ENCODE measurements at regions not wholly inside any gene's neighbourhood (a gene's known extent, or its start where the extent isn't known, plus 50 kb on each side); places are given as distances from the start of the nearest gene placed in this dataset.
"Not testable (repeated sequence)": the region's sequence is repeated elsewhere in the genome, so short reads cannot be mapped to it uniquely, and the experiment has no call there.

DNA sequence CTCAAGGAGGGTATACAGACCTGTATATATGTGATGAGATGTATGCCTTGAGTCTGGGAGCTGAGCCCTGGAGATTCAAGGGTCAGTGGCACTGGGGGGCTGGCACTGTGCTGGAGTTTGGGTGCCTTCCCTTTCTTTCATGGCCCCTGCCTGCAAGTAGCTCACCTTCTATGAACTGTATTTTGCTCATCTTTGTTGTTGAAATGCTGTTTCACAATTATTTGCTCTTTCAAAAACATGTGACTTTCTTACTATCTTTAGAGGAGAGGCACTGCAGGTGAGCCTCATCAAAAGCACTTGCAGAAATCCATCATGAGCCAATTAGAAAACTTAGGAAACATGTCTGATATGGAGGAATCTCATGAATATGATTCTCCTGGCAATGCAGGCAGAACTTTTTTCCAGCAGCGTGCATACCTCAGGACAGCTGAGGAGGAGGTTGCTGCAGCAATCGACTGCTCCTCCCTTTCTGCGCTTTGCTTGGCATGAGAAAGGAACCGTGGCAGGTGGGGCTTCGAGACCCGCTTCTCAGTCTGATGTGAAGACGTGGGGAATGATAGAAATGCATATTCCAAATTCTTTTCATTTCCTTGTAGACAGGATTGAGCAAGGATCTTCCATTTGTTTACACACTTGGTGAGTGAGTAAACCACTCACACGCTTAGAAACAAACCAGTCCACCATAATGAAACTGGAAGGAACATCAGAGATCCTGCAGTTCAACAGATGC lies 178.4 kb upstream of the E2F8 start:
- no peak overlapping the region for H3K4ac ChIP-seq (ENCODE audit: low read length)
- no peaks in the 10 kb centered on the region for H3K9me3 ChIP-seq (replicated peaks in 1 of 2; ENCODE audit: control insufficient read depth in 2 of 2, insufficient read depth in 1 of 2, low read depth in 1 of 2, low read length in 2 of 2)
- no peak overlapping the region for H2BK120ac ChIP-seq (ENCODE audit: low read depth, low read length)
- no peak overlapping the region for H3K4me2 ChIP-seq (ENCODE audit: insufficient read depth, low read length, poor library complexity, severe bottlenecking)
- no peak overlapping the region for H4K8ac ChIP-seq (ENCODE audit: low read depth, low read length)
- no peak overlapping the region for H2BK12ac ChIP-seq (ENCODE audit: low read length)
- H3K9ac ChIP-seq (ENCODE audit: low read depth, low read length, poor library complexity) = no peak overlapping the region
- no peak overlapping the region for H3K14ac ChIP-seq (ENCODE audit: low read length)
- no peak overlapping the region for H2AK5ac ChIP-seq (ENCODE audit: low read depth, low read length)
- no peak for DNase-seq (ENCODE audit: low spot score)
- H2BK5ac ChIP-seq (ENCODE audit: low read length) = no peak overlapping the region
- no peak overlapping the region for H3K4me3 ChIP-seq (ENCODE audit: low read length in 2 of 2)
- H3K18ac ChIP-seq (ENCODE audit: low read length) = no peak overlapping the region
- H3K23ac ChIP-seq (ENCODE audit: low read depth, low read length, poor library complexity) = no peak overlapping the region
- no peak overlapping the region for H2BK15ac ChIP-seq (ENCODE audit: low read length)
- H3K27me3 ChIP-seq (ENCODE audit: control insufficient read depth in 3 of 3, insufficient read depth in 3 of 3, low read depth in 1 of 3, low read length in 3 of 3) = peaks cover 0 to 2% (median 0%) of the 10 kb centered on the region in 3 experiments
- peaks cover 6 to 16% of the 10 kb centered on the region in 2 donors for H3K4me1 ChIP-seq (ENCODE audit: control insufficient read depth in 2 of 2, insufficient read depth in 1 of 2, low read depth in 1 of 2, low read length in 2 of 2)
- H3K27ac ChIP-seq (replicated peaks; ENCODE audit: low read length) = no peak overlapping the region
- no peaks in the 10 kb centered on the region for H3K79me1 ChIP-seq (ENCODE audit: low read depth, low read length)
- no peak overlapping the region for H2AFZ ChIP-seq (ENCODE audit: low read length)
- H4K91ac ChIP-seq (ENCODE audit: low read depth, low read length, poor library complexity) = no peak overlapping the region
- H3K36me3 ChIP-seq (replicated peaks in 1 of 2; ENCODE audit: control insufficient read depth in 2 of 2, insufficient read depth in 2 of 2, low read length in 2 of 2) = no peaks in the 10 kb centered on the region
- no CpG with 5 or more reads among the region's 8 CpGs for WGBS, 2 donors (ENCODE audit: extremely low coverage in 2 of 2, insufficient read length in 2 of 2, insufficient replicate concordance in 1 of 2)

DNA sequence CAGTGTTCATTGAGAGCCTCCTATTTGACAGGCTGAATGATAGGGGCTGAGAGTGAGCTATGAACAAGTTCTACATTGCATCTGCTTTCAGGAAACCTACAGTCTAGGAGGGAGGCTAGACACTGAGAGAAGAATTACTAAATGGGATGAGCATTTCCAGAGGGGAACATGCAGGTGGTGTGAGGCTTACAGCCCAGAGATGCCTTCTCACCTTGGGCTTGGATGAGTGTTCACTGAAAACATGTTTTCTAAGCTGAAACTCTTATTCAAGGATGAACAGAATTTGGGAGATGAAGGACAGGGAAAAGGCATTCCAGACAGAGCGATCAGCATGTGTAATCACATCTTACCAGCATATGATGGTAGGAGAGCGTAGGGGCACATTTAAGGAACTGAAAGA lies 177.5 kb upstream of the E2F8 start:
- peaks cover 6 to 16% of the 10 kb centered on the region in 2 donors for H3K4me1 ChIP-seq (ENCODE audit: control insufficient read depth in 2 of 2, insufficient read depth in 1 of 2, low read depth in 1 of 2, low read length in 2 of 2)
- peaks cover 0 to 2% (median 0%) of the 10 kb centered on the region in 3 experiments for H3K27me3 ChIP-seq (ENCODE audit: control insufficient read depth in 3 of 3, insufficient read depth in 3 of 3, low read depth in 1 of 3, low read length in 3 of 3)
- H3K14ac ChIP-seq (ENCODE audit: low read length) = no peak overlapping the region
- no peak overlapping the region for H2BK5ac ChIP-seq (ENCODE audit: low read length)
- H3K4ac ChIP-seq (ENCODE audit: low read length) = no peak overlapping the region
- H3K4me2 ChIP-seq (ENCODE audit: insufficient read depth, low read length, poor library complexity, severe bottlenecking) = no peak overlapping the region
- no peak overlapping the region for H3K9ac ChIP-seq (ENCODE audit: low read depth, low read length, poor library complexity)
- no peak overlapping the region for H3K27ac ChIP-seq (replicated peaks; ENCODE audit: low read length)
- no peak overlapping the region for H2BK120ac ChIP-seq (ENCODE audit: low read depth, low read length)
- H3K18ac ChIP-seq (ENCODE audit: low read length) = no peak overlapping the region
- H4K8ac ChIP-seq (ENCODE audit: low read depth, low read length) = no peak overlapping the region
- DNase-seq (ENCODE audit: low spot score) = no peak
- H3K4me3 ChIP-seq (ENCODE audit: low read length in 2 of 2) = no peak overlapping the region
- H3K23ac ChIP-seq (ENCODE audit: low read depth, low read length, poor library complexity) = no peak overlapping the region
- H3K79me1 ChIP-seq (ENCODE audit: low read depth, low read length) = no peaks in the 10 kb centered on the region
- no peak overlapping the region for H2BK12ac ChIP-seq (ENCODE audit: low read length)
- H3K36me3 ChIP-seq (replicated peaks in 1 of 2; ENCODE audit: control insufficient read depth in 2 of 2, insufficient read depth in 2 of 2, low read length in 2 of 2) = no peaks in the 10 kb centered on the region
- H3K9me3 ChIP-seq (replicated peaks in 1 of 2; ENCODE audit: control insufficient read depth in 2 of 2, insufficient read depth in 1 of 2, low read depth in 1 of 2, low read length in 2 of 2) = no peaks in the 10 kb centered on the region
- no peak overlapping the region for H2AK5ac ChIP-seq (ENCODE audit: low read depth, low read length)
- no CpG with 5 or more reads among the region's 2 CpGs for WGBS, 2 donors (ENCODE audit: extremely low coverage in 2 of 2, insufficient read length in 2 of 2, insufficient replicate concordance in 1 of 2)
- no peak overlapping the region for H4K91ac ChIP-seq (ENCODE audit: low read depth, low read length, poor library complexity)
- no peak overlapping the region for H2BK15ac ChIP-seq (ENCODE audit: low read length)
- H2AFZ ChIP-seq (ENCODE audit: low read length) = no peak overlapping the region

DNA sequence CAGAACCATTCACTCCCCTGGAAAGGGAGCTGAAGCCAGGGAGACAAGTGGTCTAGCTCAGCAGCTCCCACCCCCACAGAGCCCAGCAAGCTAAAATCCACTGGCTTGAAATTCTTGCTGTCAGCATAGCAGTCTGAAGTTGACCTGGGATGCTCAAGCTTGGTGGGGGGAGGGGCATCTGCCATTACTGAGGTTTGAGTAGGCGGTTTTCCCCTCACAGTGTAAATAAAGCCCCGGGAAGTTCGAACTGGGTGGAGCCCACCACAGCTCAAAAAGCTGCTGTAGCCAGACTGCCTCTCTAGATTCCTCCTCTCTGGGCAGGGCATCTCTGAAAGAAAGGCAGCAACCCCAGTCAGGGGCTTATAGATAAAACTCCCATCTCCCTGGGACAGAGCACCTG lies 171.3 kb upstream of the E2F8 start:
- not testable (repeated sequence) for H3K9me3 ChIP-seq (replicated peaks in 1 of 2; ENCODE audit: control insufficient read depth in 2 of 2, insufficient read depth in 1 of 2, low read depth in 1 of 2, low read length in 2 of 2); H2AFZ ChIP-seq (ENCODE audit: low read length); H4K8ac ChIP-seq (ENCODE audit: low read depth, low read length); H2BK120ac ChIP-seq (ENCODE audit: low read depth, low read length); H3K14ac ChIP-seq (ENCODE audit: low read length); H2BK12ac ChIP-seq (ENCODE audit: low read length); H3K27me3 ChIP-seq (ENCODE audit: control insufficient read depth in 3 of 3, insufficient read depth in 3 of 3, low read depth in 1 of 3, low read length in 3 of 3); H3K79me1 ChIP-seq (ENCODE audit: low read depth, low read length); H3K4me3 ChIP-seq (ENCODE audit: low read length in 2 of 2); H2BK5ac ChIP-seq (ENCODE audit: low read length); H3K27ac ChIP-seq (replicated peaks; ENCODE audit: low read length); H3K4ac ChIP-seq (ENCODE audit: low read length); DNase-seq (ENCODE audit: low spot score); H2BK15ac ChIP-seq (ENCODE audit: low read length); H4K91ac ChIP-seq (ENCODE audit: low read depth, low read length, poor library complexity); H3K9ac ChIP-seq (ENCODE audit: low read depth, low read length, poor library complexity); H3K18ac ChIP-seq (ENCODE audit: low read length); H2AK5ac ChIP-seq (ENCODE audit: low read depth, low read length); H3K4me2 ChIP-seq (ENCODE audit: insufficient read depth, low read length, poor library complexity, severe bottlenecking); H3K36me3 ChIP-seq (replicated peaks in 1 of 2; ENCODE audit: control insufficient read depth in 2 of 2, insufficient read depth in 2 of 2, low read length in 2 of 2); H3K23ac ChIP-seq (ENCODE audit: low read depth, low read length, poor library complexity)
- no CpG with 5 or more reads among the region's 3 CpGs for WGBS, 2 donors (ENCODE audit: extremely low coverage in 2 of 2, insufficient read length in 2 of 2, insufficient replicate concordance in 1 of 2)
- H3K4me1 ChIP-seq (ENCODE audit: control insufficient read depth in 2 of 2, insufficient read depth in 1 of 2, low read depth in 1 of 2, low read length in 2 of 2) = peaks cover 8 to 13% of the 10 kb centered on the region in 2 donors

DNA sequence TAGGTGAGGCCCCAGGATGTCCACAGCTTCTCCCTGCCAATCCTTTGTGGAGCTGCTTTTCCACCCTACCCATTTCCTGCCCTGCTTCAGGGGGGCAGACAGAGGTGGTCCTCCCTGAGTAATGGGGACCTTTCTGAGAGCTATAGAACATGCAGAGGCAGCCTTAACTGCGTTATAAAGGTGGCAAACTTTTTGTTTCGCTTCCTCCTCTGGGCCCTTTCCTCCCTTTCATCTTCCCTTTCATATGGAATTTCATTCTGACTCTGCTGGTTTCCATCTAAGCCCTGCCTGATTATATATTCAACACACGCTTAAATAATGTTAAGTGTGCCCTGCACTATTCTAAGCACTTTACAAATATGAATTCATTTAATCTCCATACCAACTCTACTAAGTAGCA lies 169.3 kb upstream of the E2F8 start:
- no peak overlapping the region for H3K14ac ChIP-seq (ENCODE audit: low read length)
- no peak overlapping the region for H2BK5ac ChIP-seq (ENCODE audit: low read length)
- H3K4ac ChIP-seq (ENCODE audit: low read length) = no peak overlapping the region
- no peak overlapping the region for H2BK15ac ChIP-seq (ENCODE audit: low read length)
- no peaks in the 10 kb centered on the region for H3K79me1 ChIP-seq (ENCODE audit: low read depth, low read length)
- no peaks in the 10 kb centered on the region for H3K9me3 ChIP-seq (replicated peaks in 1 of 2; ENCODE audit: control insufficient read depth in 2 of 2, insufficient read depth in 1 of 2, low read depth in 1 of 2, low read length in 2 of 2)
- no peak overlapping the region for H3K23ac ChIP-seq (ENCODE audit: low read depth, low read length, poor library complexity)
- H2AK5ac ChIP-seq (ENCODE audit: low read depth, low read length) = no peak overlapping the region
- DNase-seq (ENCODE audit: low spot score) = no peak
- H4K91ac ChIP-seq (ENCODE audit: low read depth, low read length, poor library complexity) = no peak overlapping the region
- H3K36me3 ChIP-seq (replicated peaks in 1 of 2; ENCODE audit: control insufficient read depth in 2 of 2, insufficient read depth in 2 of 2, low read length in 2 of 2) = no peaks in the 10 kb centered on the region
- WGBS, 2 donors (ENCODE audit: extremely low coverage in 2 of 2, insufficient read length in 2 of 2, insufficient replicate concordance in 1 of 2) = no CpG with 5 or more reads among the region's 3 CpGs
- H3K4me1 ChIP-seq (ENCODE audit: control insufficient read depth in 2 of 2, insufficient read depth in 1 of 2, low read depth in 1 of 2, low read length in 2 of 2) = peaks cover 10 to 13% of the 10 kb centered on the region in 2 donors
- H2BK120ac ChIP-seq (ENCODE audit: low read depth, low read length) = no peak overlapping the region
- no peak overlapping the region for H4K8ac ChIP-seq (ENCODE audit: low read depth, low read length)
- H3K27me3 ChIP-seq (ENCODE audit: control insufficient read depth in 3 of 3, insufficient read depth in 3 of 3, low read depth in 1 of 3, low read length in 3 of 3) = peaks cover 0 to 2% (median 0%) of the 10 kb centered on the region in 3 experiments
- H3K4me2 ChIP-seq (ENCODE audit: insufficient read depth, low read length, poor library complexity, severe bottlenecking) = no peak overlapping the region
- H2BK12ac ChIP-seq (ENCODE audit: low read length) = peak overlapping the region; percentile 17
- no peak overlapping the region for H2AFZ ChIP-seq (ENCODE audit: low read length)
- H3K4me3 ChIP-seq (ENCODE audit: low read length in 2 of 2) = no peak overlapping the region
- no peak overlapping the region for H3K9ac ChIP-seq (ENCODE audit: low read depth, low read length, poor library complexity)
- H3K27ac ChIP-seq (replicated peaks; ENCODE audit: low read length) = no peak overlapping the region
- H3K18ac ChIP-seq (ENCODE audit: low read length) = peak overlapping the region; percentile 73

Measured in neuronal stem cell (in vitro differentiated cells).